HG02943 (cell line): ENCODE measurements at regions not wholly inside any gene's neighbourhood (a gene's known extent, or its start where the extent isn't known, plus 50 kb on each side); places are given as distances from the start of the nearest gene placed in this dataset.

Experiments used
- ATAC-seq: cut with Tn5 transposase; IDR thresholded peaks from one replicate; pipeline ENCODE4 v1.9.1; 2021; ENCODE audit warnings: mild to moderate bottlenecking, low read depth, moderate library complexity; ENCODE audit not compliant: unreplicated experiment

- no peak for ATAC-seq
Observed at GRCh38 chr13:73254827-73255226, 196.0 kb downstream of the KLF5 start.

- no peak for ATAC-seq
Observed at GRCh38 chr13:73251626-73252265, 192.9 kb downstream of the KLF5 start.

- ATAC-seq, result no peak
Observed at GRCh38 chr13:73250061-73250460, 191.3 kb downstream of the KLF5 start.

- no peak for ATAC-seq
Observed at GRCh38 chr13:73248711-73249580, 190.1 kb downstream of the KLF5 start.

GRCh38 chr13:73248154-73248553 is 189.3 kb downstream of the KLF5 start:
- ATAC-seq, result no peak

GRCh38 chr13:73245246-73245645 is 186.4 kb downstream of the KLF5 start:
- ATAC-seq, result no peak

- no peak for ATAC-seq
Observed at GRCh38 chr13:73244467-73244866, 185.7 kb downstream of the KLF5 start.

GRCh38 chr13:73242515-73243015 is 183.8 kb downstream of the KLF5 start:
- ATAC-seq, result no peak

- ATAC-seq, result no peak
Observed at GRCh38 chr13:73240193-73240592, 181.4 kb downstream of the KLF5 start.

- ATAC-seq, result no peak
Observed at GRCh38 chr13:73235385-73235784, 176.6 kb downstream of the KLF5 start.

- ATAC-seq, result no peak
Observed at GRCh38 chr13:73231471-73231870, 172.7 kb downstream of the KLF5 start.

GRCh38 chr13:73230716-73231115 is 171.9 kb downstream of the KLF5 start:
- no peak for ATAC-seq

- no peak for ATAC-seq
Observed at GRCh38 chr13:73228546-73228945, 169.7 kb downstream of the KLF5 start.

- ATAC-seq, result no peak
Observed at GRCh38 chr13:73225990-73226389, 167.2 kb downstream of the KLF5 start.

GRCh38 chr13:73224703-73225102 is 165.9 kb downstream of the KLF5 start:
- no peak for ATAC-seq

GRCh38 chr13:73223372-73223781 is 164.6 kb downstream of the KLF5 start:
- ATAC-seq, result peak; percentile 99

- no peak for ATAC-seq
Observed at GRCh38 chr13:73222627-73223305, 164.0 kb downstream of the KLF5 start.

- no peak for ATAC-seq
Observed at GRCh38 chr13:73220966-73221720, 162.3 kb downstream of the KLF5 start.

GRCh38 chr13:73218181-73218580 is 159.4 kb downstream of the KLF5 start:
- no peak for ATAC-seq

- no peak for ATAC-seq
Observed at GRCh38 chr13:73216381-73216831, 157.6 kb downstream of the KLF5 start.
